GM12891 (cell line): ENCODE measurements at regions not wholly inside any gene's neighbourhood (a gene's known extent, or its start where the extent isn't known, plus 50 kb on each side); places are given as distances from the start of the nearest gene placed in this dataset.

Source experiments
- POLR2A ChIP-seq: IDR thresholded peaks from 2 replicates; pipeline ENCODE4 v1.6.1; 2011; ENCODE audit warnings: low read depth, low read length, control low read depth
- POLR2AphosphoS5 ChIP-seq: IDR thresholded peaks from 2 replicates; pipeline ENCODE4 v1.6.1; 2011; ENCODE audit warnings: low read depth, low read length, control low read depth
- SPI1 ChIP-seq: IDR thresholded peaks from 2 replicates; pipeline ENCODE4 v1.6.1; 2011; ENCODE audit warnings: low read depth, low read length, control low read depth
- TAF1 ChIP-seq: IDR thresholded peaks from 2 replicates; pipeline ENCODE4 v1.6.1; 2011; ENCODE audit warnings: low read depth, low read length, control low read depth

- no peak for TF ChIP-seq SPI1
- TF ChIP-seq TAF1, result no peak
- no peak for TF ChIP-seq POLR2A
- TF ChIP-seq POLR2AphosphoS5, result no peak
Observed at GRCh38 chr10:29033311-29033940, 255.4 kb upstream of the LYZL1 start.
